GM23338 (cell line): ENCODE measurements at regions not wholly inside any gene's neighbourhood (a gene's known extent, or its start where the extent isn't known, plus 50 kb on each side); places are given as distances from the start of the nearest gene placed in this dataset.
"Not testable (repeated sequence)": the region's sequence is repeated elsewhere in the genome, so short reads cannot be mapped to it uniquely, and the experiment has no call there.

Source experiments
- ATAC-seq: fragments of 200-7000 bp; cut with Tn5 transposase; 3 replicates; pipeline ENCODE4 v1.9.1; 2020
- DNase-seq: peaks from one replicate; pipeline ENCODE4 v3.0.0-alpha.2; 2015; ENCODE audit warnings: low spot score
- H2AFZ ChIP-seq: fragments of 200-600 bp; sonication (generic); 2 replicates; pipeline ENCODE4 v1.8.0; 2016; ENCODE audit warnings: antibody characterized with exemption, mild to moderate bottlenecking, moderate library complexity
- H3F3A ChIP-seq: fragments of 200-600 bp; sonication (generic); replicated peaks from 2 replicates; pipeline ENCODE4 v1.8.0; 2017; ENCODE audit warnings: antibody characterized with exemption, mixed run types, low read depth
- H3K27ac ChIP-seq: fragments of 200-600 bp; sonication (generic); 2 replicates; pipeline ENCODE4 v1.6.1; 2016; ENCODE audit warnings: low read depth
- H3K27me3 ChIP-seq: fragments of 200-600 bp; sonication (generic); 2 replicates; pipeline ENCODE4 v1.8.0; 2016; ENCODE audit warnings: mild to moderate bottlenecking, mixed run types, moderate library complexity; ENCODE audit not compliant: insufficient read depth
- H3K36me3 ChIP-seq: fragments of 200-600 bp; sonication (generic); 2 replicates; pipeline ENCODE4 v1.8.0; 2016; ENCODE audit warnings: mild to moderate bottlenecking; ENCODE audit not compliant: insufficient read depth
- H3K4me1 ChIP-seq: fragments of 200-600 bp; sonication (generic); 2 replicates; pipeline ENCODE4 v1.8.0; 2016; ENCODE audit warnings: mild to moderate bottlenecking, moderate library complexity; ENCODE audit not compliant: insufficient read depth
- H3K4me2 ChIP-seq: fragments of 200-600 bp; sonication (generic); 2 replicates; pipeline ENCODE4 v1.7.1; 2017; ENCODE audit warnings: mixed run types
- H3K4me3 ChIP-seq: fragments of 200-600 bp; sonication (generic); 2 replicates; pipeline ENCODE4 v1.6.1; 2016; ENCODE audit warnings: mixed run types
- H3K79me2 ChIP-seq: fragments of 200-600 bp; sonication (generic); replicated peaks from 2 replicates; pipeline ENCODE4 v1.8.0; 2017; ENCODE audit warnings: mild to moderate bottlenecking; ENCODE audit not compliant: insufficient read depth
- H3K9me2 ChIP-seq: fragments of 200-600 bp; sonication (generic); 2 replicates; pipeline ENCODE4 v1.8.0; 2017; ENCODE audit not compliant: insufficient read depth
- H4K20me1 ChIP-seq: fragments of 200-600 bp; sonication (generic); replicated peaks from 2 replicates; pipeline ENCODE4 v1.8.0; 2017; ENCODE audit warnings: mild to moderate bottlenecking; ENCODE audit not compliant: insufficient read depth
- H3K27ac Mint-ChIP-seq: 2 replicates; pipeline ENCODE4 v1.8.0; 2020; ENCODE audit warnings: inconsistent platforms, mild to moderate bottlenecking, moderate library complexity, mixed read lengths
- H3K27me3 Mint-ChIP-seq: 3 replicates; pipeline ENCODE4 v1.8.0; 2022; ENCODE audit warnings: low read depth, mild to moderate bottlenecking, moderate library complexity, mixed read lengths, inconsistent platforms; ENCODE audit not compliant: insufficient read depth, poor library complexity
- H3K36me3 Mint-ChIP-seq: 3 replicates; pipeline ENCODE4 v1.8.0; 2021; ENCODE audit warnings: low read depth, mild to moderate bottlenecking, inconsistent platforms, moderate library complexity, mixed read lengths
- H3K4me1 Mint-ChIP-seq: 3 replicates; pipeline ENCODE4 v1.8.0; 2020; ENCODE audit warnings: mild to moderate bottlenecking, inconsistent platforms, mixed read lengths
- H3K4me3 Mint-ChIP-seq: 3 replicates; pipeline ENCODE4 v1.8.0; 2021; ENCODE audit warnings: moderate library complexity, mild to moderate bottlenecking, inconsistent platforms, mixed read lengths
- H3K9me3 Mint-ChIP-seq: 3 replicates; pipeline ENCODE4 v1.8.0; 2020; ENCODE audit warnings: moderate library complexity, mild to moderate bottlenecking, inconsistent platforms, mixed read lengths
- EZH2phosphoT487 ChIP-seq: fragments of 200-600 bp; sonication (generic); IDR thresholded peaks from one replicate; pipeline ENCODE4 v1.8.1; 2018; ENCODE audit warnings: antibody characterized with exemption; ENCODE audit not compliant: unreplicated experiment
- REST ChIP-seq: IDR thresholded peaks from one replicate; pipeline ENCODE4 v1.6.1; 2018; ENCODE audit warnings: antibody characterized with exemption; ENCODE audit not compliant: unreplicated experiment
- ZNF331 ChIP-seq: fragments of 250-450 bp; sonication (Bioruptor Pico); IDR thresholded peaks from 2 replicates; pipeline ENCODE4 v1.5.0; 2020; ENCODE audit warnings: low read depth, mild to moderate bottlenecking, moderate library complexity
- TF ChIP-seq, protein P1 (sequence below), 2 experiments: fragments of 200-600 bp in 1 of 2; sonication (generic) in 1 of 2; conservative IDR thresholded peaks; 2 replicates each; pipeline versions ENCODE4 v1.5.1 to v1.6.1; 2016 to 2017; ENCODE audit warnings: antibody characterized with exemption in 2 of 2, low read depth in 2 of 2, mild to moderate bottlenecking in 2 of 2, moderate library complexity in 1 of 2

DNA sequence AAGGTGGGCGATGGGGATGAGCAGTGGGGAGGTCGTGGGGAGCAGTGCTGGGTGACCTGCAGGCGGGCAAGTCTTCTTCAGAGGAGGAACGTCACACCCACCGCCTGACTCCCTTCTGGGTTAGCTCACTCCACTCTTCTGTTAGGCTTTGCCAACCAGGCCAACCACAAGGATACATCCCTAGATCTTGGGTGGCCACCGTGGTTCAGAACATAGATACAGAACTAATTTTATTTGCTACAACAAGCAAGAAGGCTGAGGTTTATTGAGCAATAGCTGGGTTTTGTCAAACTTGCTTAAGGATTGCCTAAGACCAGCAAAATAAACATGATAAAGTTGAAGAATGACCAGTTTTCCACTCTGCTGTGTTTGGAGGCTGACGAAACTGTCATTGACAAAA lies 109.4 kb downstream of the DACT1 start:
- no peak for ATAC-seq
- H3K27me3 ChIP-seq, result no peaks in the 10 kb centered on the region
- no peak overlapping the region for H3K27ac Mint-ChIP-seq
- H3K27ac ChIP-seq, result no peak overlapping the region
- H3K4me2 ChIP-seq, result no peak overlapping the region
- no peak overlapping the region for H2AFZ ChIP-seq
- peaks cover 4% of the 10 kb centered on the region; the same call in 1 of the 3 replicates for H3K4me1 Mint-ChIP-seq
- H3K4me3 ChIP-seq, result no peak overlapping the region
- DNase-seq, result no peak
- no peaks in the 10 kb centered on the region for H3K36me3 ChIP-seq
- H4K20me1 ChIP-seq, result no peaks in the 10 kb centered on the region
- H3K9me2 ChIP-seq, result 0 out of 2 replicates have a peak, but pooled peaks cover 3% of the 10 kb centered on the region
- H3K4me3 Mint-ChIP-seq, result no peak overlapping the region
- no peaks in the 10 kb centered on the region for H3K36me3 Mint-ChIP-seq
- H3K27me3 Mint-ChIP-seq, result no peaks in the 10 kb centered on the region
- no peaks in the 10 kb centered on the region for H3K79me2 ChIP-seq
- no peaks in the 10 kb centered on the region for H3F3A ChIP-seq
- no peaks in the 10 kb centered on the region for H3K4me1 ChIP-seq
- H3K9me3 Mint-ChIP-seq, result no peaks in the 10 kb centered on the region
- TF ChIP-seq, protein P1, sequence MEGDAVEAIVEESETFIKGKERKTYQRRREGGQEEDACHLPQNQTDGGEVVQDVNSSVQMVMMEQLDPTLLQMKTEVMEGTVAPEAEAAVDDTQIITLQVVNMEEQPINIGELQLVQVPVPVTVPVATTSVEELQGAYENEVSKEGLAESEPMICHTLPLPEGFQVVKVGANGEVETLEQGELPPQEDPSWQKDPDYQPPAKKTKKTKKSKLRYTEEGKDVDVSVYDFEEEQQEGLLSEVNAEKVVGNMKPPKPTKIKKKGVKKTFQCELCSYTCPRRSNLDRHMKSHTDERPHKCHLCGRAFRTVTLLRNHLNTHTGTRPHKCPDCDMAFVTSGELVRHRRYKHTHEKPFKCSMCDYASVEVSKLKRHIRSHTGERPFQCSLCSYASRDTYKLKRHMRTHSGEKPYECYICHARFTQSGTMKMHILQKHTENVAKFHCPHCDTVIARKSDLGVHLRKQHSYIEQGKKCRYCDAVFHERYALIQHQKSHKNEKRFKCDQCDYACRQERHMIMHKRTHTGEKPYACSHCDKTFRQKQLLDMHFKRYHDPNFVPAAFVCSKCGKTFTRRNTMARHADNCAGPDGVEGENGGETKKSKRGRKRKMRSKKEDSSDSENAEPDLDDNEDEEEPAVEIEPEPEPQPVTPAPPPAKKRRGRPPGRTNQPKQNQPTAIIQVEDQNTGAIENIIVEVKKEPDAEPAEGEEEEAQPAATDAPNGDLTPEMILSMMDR (conservative IDR thresholded peaks at IDR 0.05; ENCODE audit: low read depth in 2 of 2), result no peak
- TF ChIP-seq EZH2phosphoT487, result no peak
- no peak for TF ChIP-seq REST
- no peak for TF ChIP-seq ZNF331 (CRISPR knock-in tag)

GRCh38 chr14:58748251-58748650 lies 110.5 kb downstream of the DACT1 start:
- H2AFZ ChIP-seq, H3K4me1 ChIP-seq, ATAC-seq: not testable (repeated sequence)

More at GRCh38 chr14:58748251-58748650, 110.5 kb downstream of the DACT1 start:
- H3K36me3 ChIP-seq, H3K36me3 Mint-ChIP-seq, H3K9me2 ChIP-seq, H3K27ac ChIP-seq, H3K9me3 Mint-ChIP-seq, H3K4me2 ChIP-seq, H3K79me2 ChIP-seq, H4K20me1 ChIP-seq, H3F3A ChIP-seq, H3K27ac Mint-ChIP-seq, H3K4me3 ChIP-seq, DNase-seq, H3K4me1 Mint-ChIP-seq, H3K4me3 Mint-ChIP-seq, H3K27me3 Mint-ChIP-seq, H3K27me3 ChIP-seq: not testable (repeated sequence)
